GM23338 (cell line): ENCODE measurements at regions not wholly inside any gene's neighbourhood (a gene's known extent, or its start where the extent isn't known, plus 50 kb on each side); places are given as distances from the start of the nearest gene placed in this dataset.

Source experiments
- ATAC-seq: fragments of 200-7000 bp; cut with Tn5 transposase; 3 replicates; pipeline ENCODE4 v1.9.1; 2020
- DNase-seq: peaks from one replicate; pipeline ENCODE4 v3.0.0-alpha.2; 2015; ENCODE audit warnings: low spot score
- H2AFZ ChIP-seq: fragments of 200-600 bp; sonication (generic); 2 replicates; pipeline ENCODE4 v1.8.0; 2016; ENCODE audit warnings: antibody characterized with exemption, mild to moderate bottlenecking, moderate library complexity
- H3F3A ChIP-seq: fragments of 200-600 bp; sonication (generic); replicated peaks from 2 replicates; pipeline ENCODE4 v1.8.0; 2017; ENCODE audit warnings: antibody characterized with exemption, mixed run types, low read depth
- H3K27ac ChIP-seq: fragments of 200-600 bp; sonication (generic); 2 replicates; pipeline ENCODE4 v1.6.1; 2016; ENCODE audit warnings: low read depth
- H3K27me3 ChIP-seq: fragments of 200-600 bp; sonication (generic); 2 replicates; pipeline ENCODE4 v1.8.0; 2016; ENCODE audit warnings: mild to moderate bottlenecking, mixed run types, moderate library complexity; ENCODE audit not compliant: insufficient read depth
- H3K36me3 ChIP-seq: fragments of 200-600 bp; sonication (generic); 2 replicates; pipeline ENCODE4 v1.8.0; 2016; ENCODE audit warnings: mild to moderate bottlenecking; ENCODE audit not compliant: insufficient read depth
- H3K4me1 ChIP-seq: fragments of 200-600 bp; sonication (generic); 2 replicates; pipeline ENCODE4 v1.8.0; 2016; ENCODE audit warnings: mild to moderate bottlenecking, moderate library complexity; ENCODE audit not compliant: insufficient read depth
- H3K4me2 ChIP-seq: fragments of 200-600 bp; sonication (generic); 2 replicates; pipeline ENCODE4 v1.7.1; 2017; ENCODE audit warnings: mixed run types
- H3K4me3 ChIP-seq: fragments of 200-600 bp; sonication (generic); 2 replicates; pipeline ENCODE4 v1.6.1; 2016; ENCODE audit warnings: mixed run types
- H3K79me2 ChIP-seq: fragments of 200-600 bp; sonication (generic); replicated peaks from 2 replicates; pipeline ENCODE4 v1.8.0; 2017; ENCODE audit warnings: mild to moderate bottlenecking; ENCODE audit not compliant: insufficient read depth
- H3K9me2 ChIP-seq: fragments of 200-600 bp; sonication (generic); 2 replicates; pipeline ENCODE4 v1.8.0; 2017; ENCODE audit not compliant: insufficient read depth
- H4K20me1 ChIP-seq: fragments of 200-600 bp; sonication (generic); replicated peaks from 2 replicates; pipeline ENCODE4 v1.8.0; 2017; ENCODE audit warnings: mild to moderate bottlenecking; ENCODE audit not compliant: insufficient read depth
- H3K27ac Mint-ChIP-seq: 2 replicates; pipeline ENCODE4 v1.8.0; 2020; ENCODE audit warnings: inconsistent platforms, mild to moderate bottlenecking, moderate library complexity, mixed read lengths
- H3K27me3 Mint-ChIP-seq: 3 replicates; pipeline ENCODE4 v1.8.0; 2022; ENCODE audit warnings: low read depth, mild to moderate bottlenecking, moderate library complexity, mixed read lengths, inconsistent platforms; ENCODE audit not compliant: insufficient read depth, poor library complexity
- H3K36me3 Mint-ChIP-seq: 3 replicates; pipeline ENCODE4 v1.8.0; 2021; ENCODE audit warnings: low read depth, mild to moderate bottlenecking, inconsistent platforms, moderate library complexity, mixed read lengths
- H3K4me1 Mint-ChIP-seq: 3 replicates; pipeline ENCODE4 v1.8.0; 2020; ENCODE audit warnings: mild to moderate bottlenecking, inconsistent platforms, mixed read lengths
- H3K4me3 Mint-ChIP-seq: 3 replicates; pipeline ENCODE4 v1.8.0; 2021; ENCODE audit warnings: moderate library complexity, mild to moderate bottlenecking, inconsistent platforms, mixed read lengths
- H3K9me3 Mint-ChIP-seq: 3 replicates; pipeline ENCODE4 v1.8.0; 2020; ENCODE audit warnings: moderate library complexity, mild to moderate bottlenecking, inconsistent platforms, mixed read lengths
- CREB1 ChIP-seq: fragments of 250-450 bp; sonication (Bioruptor Pico); IDR thresholded peaks from 2 replicates; pipeline ENCODE4 v1.5.0; 2020; ENCODE audit warnings: low read depth, mild to moderate bottlenecking, moderate library complexity
- ETS1 ChIP-seq: IDR thresholded peaks from 2 replicates; pipeline ENCODE4 v1.6.1; 2016; ENCODE audit warnings: antibody characterized with exemption
- REST ChIP-seq: IDR thresholded peaks from one replicate; pipeline ENCODE4 v1.6.1; 2018; ENCODE audit warnings: antibody characterized with exemption; ENCODE audit not compliant: unreplicated experiment
- ZNF462 ChIP-seq: fragments of 250-450 bp; sonication (Bioruptor Pico); IDR thresholded peaks from 2 replicates; pipeline ENCODE4 v1.5.0; 2020; ENCODE audit warnings: mild to moderate bottlenecking, moderate library complexity

GRCh38 chr10:25745976-25746375 is 188.1 kb upstream of the MYO3A start (continued):
- TF ChIP-seq ZNF462 (CRISPR knock-in tag) (no peak), REST (no peak)

- H3K36me3 Mint-ChIP-seq, result no peaks in the 10 kb centered on the region
- H3K4me3 Mint-ChIP-seq, result no peak overlapping the region
- Histone ChIP-seq H3K4me1 (0 out of 2 replicates have a peak, but pooled peaks cover 3% of the 10 kb centered on the region), H3K27me3 (no peaks in the 10 kb centered on the region), H3K4me3 (no peak overlapping the region), H3K9me2 (0 out of 2 replicates have a peak, but pooled peaks cover 4% of the 10 kb centered on the region), H3K36me3 (no peaks in the 10 kb centered on the region), H4K20me1 (no peaks in the 10 kb centered on the region), H2AFZ (no peak overlapping the region), H3K79me2 (no peaks in the 10 kb centered on the region), H3K4me2 (no peak overlapping the region), H3K27ac (no peak overlapping the region), H3F3A (no peaks in the 10 kb centered on the region)
- DNase-seq (no peak), ATAC-seq (no peak)
- peaks cover 11% of the 10 kb centered on the region; the same call in 2 of the 3 replicates for H3K4me1 Mint-ChIP-seq
- H3K27ac Mint-ChIP-seq, result no peak overlapping the region
- H3K27me3 Mint-ChIP-seq, result no peaks in the 10 kb centered on the region
- no peaks in the 10 kb centered on the region for H3K9me3 Mint-ChIP-seq
- no peak for TF ChIP-seq CREB1
- TF ChIP-seq ETS1, result no peak
These were observed 186.9 kb upstream of the MYO3A start for GRCh38 chr10:25747084-25747483.
